Mucosa of stomach (tissue), 1 donor: ENCODE measurements at regions not wholly inside any gene's neighbourhood (a gene's known extent, or its start where the extent isn't known, plus 50 kb on each side); places are given as distances from the start of the nearest gene placed in this dataset.

Source experiments
- H3K27me3 ChIP-seq: one replicate; pipeline ENCODE4 v1.7.0; 2013; ENCODE audit warnings: mild to moderate bottlenecking, low read length; ENCODE audit not compliant: control insufficient read depth, insufficient read depth
- H3K36me3 ChIP-seq: one replicate; pipeline ENCODE4 v1.7.0; 2013; ENCODE audit warnings: low read length; ENCODE audit not compliant: control insufficient read depth, insufficient read depth
- H3K4me1 ChIP-seq: one replicate; pipeline ENCODE4 v1.7.0; 2013; ENCODE audit warnings: mild to moderate bottlenecking, low read length; ENCODE audit not compliant: control insufficient read depth, insufficient read depth
- H3K4me3 ChIP-seq: one replicate; pipeline ENCODE4 v1.7.0; 2013; ENCODE audit warnings: low read length
- H3K9ac ChIP-seq: one replicate; pipeline ENCODE4 v1.7.0; 2013; ENCODE audit warnings: mild to moderate bottlenecking, low read length, moderate library complexity
- H3K9me3 ChIP-seq: one replicate; pipeline ENCODE4 v1.7.0; 2013; ENCODE audit warnings: mild to moderate bottlenecking, low read length, moderate library complexity; ENCODE audit not compliant: control insufficient read depth
- donor health status: Pancreatic carcinoma.

GRCh38 chr16:79497606-79498350 lies 102.8 kb downstream of the MAF start:
- Histone ChIP-seq H3K4me3 (no peak overlapping the region), H3K4me1 (no peaks in the 10 kb centered on the region), H3K9ac (no peak overlapping the region), H3K36me3 (no peaks in the 10 kb centered on the region), H3K9me3 (no peaks in the 10 kb centered on the region), H3K27me3 (no peaks in the 10 kb centered on the region)

GRCh38 chr16:79493911-79494310 lies 106.6 kb downstream of the MAF start:
- Histone ChIP-seq H3K9me3 (no peaks in the 10 kb centered on the region), H3K9ac (no peak overlapping the region), H3K4me1 (no peaks in the 10 kb centered on the region), H3K4me3 (no peak overlapping the region), H3K36me3 (no peaks in the 10 kb centered on the region), H3K27me3 (no peaks in the 10 kb centered on the region)

- no peaks in the 10 kb centered on the region for H3K4me1 ChIP-seq
- no peaks in the 10 kb centered on the region for H3K9me3 ChIP-seq
- no peak overlapping the region for H3K4me3 ChIP-seq
- no peak overlapping the region for H3K9ac ChIP-seq
- no peaks in the 10 kb centered on the region for H3K27me3 ChIP-seq
- no peaks in the 10 kb centered on the region for H3K36me3 ChIP-seq
Measured at GRCh38 chr16:79492036-79492435, 108.5 kb downstream of the MAF start.

- no peaks in the 10 kb centered on the region for H3K4me1 ChIP-seq
- H3K9me3 ChIP-seq: no peaks in the 10 kb centered on the region
- no peaks in the 10 kb centered on the region for H3K27me3 ChIP-seq
- H3K4me3 ChIP-seq: no peak overlapping the region
- no peak overlapping the region for H3K9ac ChIP-seq
- H3K36me3 ChIP-seq: no peaks in the 10 kb centered on the region
Measured at GRCh38 chr16:79485020-79485419, 115.5 kb downstream of the MAF start.

GRCh38 chr16:79484237-79484636 lies 116.3 kb downstream of the MAF start:
- Histone ChIP-seq H3K9me3 (no peaks in the 10 kb centered on the region), H3K9ac (no peak overlapping the region), H3K36me3 (no peaks in the 10 kb centered on the region), H3K4me1 (no peaks in the 10 kb centered on the region), H3K27me3 (no peaks in the 10 kb centered on the region), H3K4me3 (no peak overlapping the region)

- Histone ChIP-seq H3K9me3 (no peaks in the 10 kb centered on the region), H3K27me3 (no peaks in the 10 kb centered on the region), H3K36me3 (no peaks in the 10 kb centered on the region), H3K4me1 (no peaks in the 10 kb centered on the region), H3K9ac (no peak overlapping the region), H3K4me3 (no peak overlapping the region)
Measured at GRCh38 chr16:79483336-79483735, 117.2 kb downstream of the MAF start.

GRCh38 chr16:79482011-79482410 lies 118.5 kb downstream of the MAF start:
- no peaks in the 10 kb centered on the region for H3K9me3 ChIP-seq
- H3K9ac ChIP-seq: no peak overlapping the region
- H3K36me3 ChIP-seq: no peaks in the 10 kb centered on the region
- no peaks in the 10 kb centered on the region for H3K27me3 ChIP-seq
- no peaks in the 10 kb centered on the region for H3K4me1 ChIP-seq
- H3K4me3 ChIP-seq: no peak overlapping the region

- no peaks in the 10 kb centered on the region for H3K9me3 ChIP-seq
- H3K36me3 ChIP-seq: no peaks in the 10 kb centered on the region
- H3K4me3 ChIP-seq: no peak overlapping the region
- no peak overlapping the region for H3K9ac ChIP-seq
- no peaks in the 10 kb centered on the region for H3K4me1 ChIP-seq
- H3K27me3 ChIP-seq: no peaks in the 10 kb centered on the region
Measured at GRCh38 chr16:79480929-79481328, 119.6 kb downstream of the MAF start.

- Histone ChIP-seq H3K9me3 (no peaks in the 10 kb centered on the region), H3K4me1 (no peaks in the 10 kb centered on the region), H3K9ac (no peak overlapping the region), H3K27me3 (no peaks in the 10 kb centered on the region), H3K36me3 (no peaks in the 10 kb centered on the region), H3K4me3 (no peak overlapping the region)
Measured at GRCh38 chr16:79480056-79480455, 120.5 kb downstream of the MAF start.

- no peaks in the 10 kb centered on the region for H3K27me3 ChIP-seq
Measured at GRCh38 chr16:79476580-79476979, 124.0 kb downstream of the MAF start.

GRCh38 chr16:79475841-79476240 lies 124.7 kb downstream of the MAF start:
- H3K36me3 ChIP-seq: no peaks in the 10 kb centered on the region
- H3K4me3 ChIP-seq: no peak overlapping the region
- no peak overlapping the region for H3K9ac ChIP-seq
- no peaks in the 10 kb centered on the region for H3K9me3 ChIP-seq
- H3K27me3 ChIP-seq: no peaks in the 10 kb centered on the region
- H3K4me1 ChIP-seq: no peaks in the 10 kb centered on the region

More at GRCh38 chr16:79476580-79476979, 124.0 kb downstream of the MAF start:
- H3K4me3 ChIP-seq: no peak overlapping the region
- H3K4me1 ChIP-seq: no peaks in the 10 kb centered on the region
- H3K9ac ChIP-seq: no peak overlapping the region
- no peaks in the 10 kb centered on the region for H3K9me3 ChIP-seq
- no peaks in the 10 kb centered on the region for H3K36me3 ChIP-seq

GRCh38 chr16:79473456-79473855 lies 127.1 kb downstream of the MAF start:
- Histone ChIP-seq H3K36me3 (no peaks in the 10 kb centered on the region), H3K4me3 (no peak overlapping the region), H3K9me3 (no peaks in the 10 kb centered on the region), H3K9ac (no peak overlapping the region), H3K4me1 (no peaks in the 10 kb centered on the region), H3K27me3 (no peaks in the 10 kb centered on the region)

- H3K4me1 ChIP-seq: no peaks in the 10 kb centered on the region
- H3K4me3 ChIP-seq: no peak overlapping the region
- H3K27me3 ChIP-seq: no peaks in the 10 kb centered on the region
- no peaks in the 10 kb centered on the region for H3K9me3 ChIP-seq
- no peak overlapping the region for H3K9ac ChIP-seq
- no peaks in the 10 kb centered on the region for H3K36me3 ChIP-seq
Measured at GRCh38 chr16:79472426-79472825, 128.1 kb downstream of the MAF start.
